Stomach (tissue), 4 donors: ENCODE measurements at regions not wholly inside any gene's neighbourhood (a gene's known extent, or its start where the extent isn't known, plus 50 kb on each side); places are given as distances from the start of the nearest gene placed in this dataset.

Source experiments
- POLR2A ChIP-seq, 4 donors: fragments of 450-650 bp; IDR thresholded peaks; one replicate each; pipeline ENCODE4 v1.6.1; 2016; ENCODE audit warnings: antibody characterized with exemption in 4 of 4, control low read depth in 2 of 4, mild to moderate bottlenecking in 1 of 4, moderate library complexity in 1 of 4
- TF ChIP-seq, protein P1 (sequence below), 7 experiments: fragments of 450-650 bp in 4 of 7; fragments of 200-600 bp in 3 of 7; sonication (generic) in 3 of 7; IDR thresholded peaks; one replicate each; pipeline ENCODE4 v1.5.1; 2016 to 2019; ENCODE audit warnings: antibody characterized with exemption in 7 of 7, control low read depth in 2 of 7, mild to moderate bottlenecking in 1 of 7

DNA sequence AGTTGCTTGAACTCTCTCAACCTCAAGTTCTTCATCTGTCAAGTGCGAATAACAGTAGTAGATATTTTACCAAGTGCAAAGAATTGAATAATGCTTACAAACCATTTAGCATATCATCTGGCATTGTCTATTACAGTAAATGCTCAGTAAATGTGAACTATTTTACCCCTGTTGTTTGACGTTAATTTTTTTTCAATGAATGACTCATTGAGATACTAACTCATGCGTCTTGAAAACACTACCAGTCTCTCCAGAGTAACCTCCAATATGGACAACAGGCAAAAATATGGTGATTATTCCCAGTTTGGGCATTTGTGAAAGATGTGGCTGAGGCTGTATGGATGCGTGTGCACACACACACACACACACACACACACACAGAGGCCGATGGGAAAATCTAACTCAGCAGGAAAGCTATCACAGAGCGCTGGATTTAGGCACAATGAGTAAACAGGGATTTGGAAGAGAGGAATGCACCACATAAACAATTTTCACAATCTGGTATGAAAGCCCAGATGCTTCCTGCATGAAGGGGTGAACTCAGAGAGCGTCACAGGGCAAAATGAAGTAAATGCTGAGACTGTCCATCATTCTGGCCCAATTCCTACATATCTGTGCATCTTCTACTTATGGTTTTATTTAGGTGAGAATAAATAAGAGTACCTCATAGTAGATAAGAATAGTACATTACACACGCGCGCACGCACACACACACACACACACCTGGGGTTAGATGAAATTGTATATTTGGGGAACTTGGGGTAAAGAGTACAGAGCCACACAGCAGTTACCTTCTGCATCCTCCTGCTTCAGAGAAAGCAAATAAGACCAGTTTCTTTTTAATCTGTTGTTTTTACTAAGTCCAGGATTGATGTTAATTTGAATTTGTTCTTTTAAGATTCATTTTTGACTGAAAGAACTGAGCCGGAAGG lies 128.7 kb downstream of the PALM2AKAP2 start:
- no peak for TF ChIP-seq POLR2A (IDR thresholded peaks at IDR 0.05)
- TF ChIP-seq, protein P1, sequence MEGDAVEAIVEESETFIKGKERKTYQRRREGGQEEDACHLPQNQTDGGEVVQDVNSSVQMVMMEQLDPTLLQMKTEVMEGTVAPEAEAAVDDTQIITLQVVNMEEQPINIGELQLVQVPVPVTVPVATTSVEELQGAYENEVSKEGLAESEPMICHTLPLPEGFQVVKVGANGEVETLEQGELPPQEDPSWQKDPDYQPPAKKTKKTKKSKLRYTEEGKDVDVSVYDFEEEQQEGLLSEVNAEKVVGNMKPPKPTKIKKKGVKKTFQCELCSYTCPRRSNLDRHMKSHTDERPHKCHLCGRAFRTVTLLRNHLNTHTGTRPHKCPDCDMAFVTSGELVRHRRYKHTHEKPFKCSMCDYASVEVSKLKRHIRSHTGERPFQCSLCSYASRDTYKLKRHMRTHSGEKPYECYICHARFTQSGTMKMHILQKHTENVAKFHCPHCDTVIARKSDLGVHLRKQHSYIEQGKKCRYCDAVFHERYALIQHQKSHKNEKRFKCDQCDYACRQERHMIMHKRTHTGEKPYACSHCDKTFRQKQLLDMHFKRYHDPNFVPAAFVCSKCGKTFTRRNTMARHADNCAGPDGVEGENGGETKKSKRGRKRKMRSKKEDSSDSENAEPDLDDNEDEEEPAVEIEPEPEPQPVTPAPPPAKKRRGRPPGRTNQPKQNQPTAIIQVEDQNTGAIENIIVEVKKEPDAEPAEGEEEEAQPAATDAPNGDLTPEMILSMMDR (IDR thresholded peaks at IDR 0.05) = no peak
